H1 (cell line): ENCODE measurements at regions not wholly inside any gene's neighbourhood (a gene's known extent, or its start where the extent isn't known, plus 50 kb on each side); places are given as distances from the start of the nearest gene placed in this dataset.
A peak's percentile ranks its signal among the peaks of the same experiment; 100 is the strongest.

ENCODE experiments used
- CTCF ChIA-PET: fragments of 300-600 bp; sonication (Branson Sonifier 250); formaldehyde crosslinking; loops from one replicate; lab custom pipeline; 2021; ENCODE audit not compliant: partially characterized antibody; lab: Charles Lee
- POLR2A ChIA-PET: fragments of 300-600 bp; sonication (Branson Sonifier 250); formaldehyde crosslinking; loops from one replicate; lab custom pipeline; 2021; ENCODE audit warnings: inconsistent platforms; ENCODE audit not compliant: partially characterized antibody; lab: Charles Lee
- DNase-seq, 2 experiments: peaks; one replicate each; pipeline versions ENCODE4 v3.0.0 to v3.0.0-alpha.2; 2010 to 2022; ENCODE audit warnings: low spot score in 2 of 2, low read depth in 1 of 2, mixed read lengths in 1 of 2
- FAIRE-seq: peaks from 2 replicates; lab custom pipeline; 2011; peaks lifted over from hg19 to GRCh38; lab: Jason Lieb, UNC
- H2AFZ ChIP-seq: 2 replicates; pipeline ENCODE4 v1.8.1; 2012; ENCODE audit warnings: low read length, inconsistent platforms
- H2AK5ac ChIP-seq: 2 replicates; pipeline ENCODE4 v1.6.1; 2013; ENCODE audit warnings: low read depth, low read length
- H2BK120ac ChIP-seq: replicated peaks from 2 replicates; pipeline ENCODE3; 2013; ENCODE audit warnings: low read depth, low read length, inconsistent platforms
- H2BK12ac ChIP-seq: 2 replicates; pipeline ENCODE4 v1.6.1; 2013; ENCODE audit warnings: low read depth, low read length
- H2BK15ac ChIP-seq: 2 replicates; pipeline ENCODE4 v1.6.1; 2013; ENCODE audit warnings: low read length
- H2BK20ac ChIP-seq: 2 replicates; pipeline ENCODE4 v1.6.1; 2013; ENCODE audit warnings: low read length
- H2BK5ac ChIP-seq: 2 replicates; pipeline ENCODE4 v1.6.1; 2013; ENCODE audit warnings: low read depth, low read length
- H3K14ac ChIP-seq: 2 replicates; pipeline ENCODE4 v1.6.1; 2013; ENCODE audit warnings: inconsistent platforms; ENCODE audit not compliant: insufficient read length
- H3K18ac ChIP-seq: 2 replicates; pipeline ENCODE4 v1.6.1; 2013; ENCODE audit warnings: low read length; ENCODE audit errors: extremely low read depth
- H3K23ac ChIP-seq: 2 replicates; pipeline ENCODE4 v1.6.1; 2013; ENCODE audit warnings: inconsistent platforms; ENCODE audit not compliant: insufficient read length
- H3K23me2 ChIP-seq: 2 replicates; pipeline ENCODE4 v1.6.1; 2013; ENCODE audit warnings: low read depth, low read length
- H3K27ac ChIP-seq: 2 replicates; pipeline ENCODE4 v1.6.1; 2011; ENCODE audit warnings: low read depth, low read length, inconsistent platforms
- H3K27me3 ChIP-seq, 4 experiments: replicated peaks in 1 of 4; 1 replicate in 1 of 4; 2 replicates in 3 of 4; pipeline versions ENCODE4 v1.6.1 to v1.8.1; 2011 to 2013; ENCODE audit warnings: low read length in 3 of 4, mild to moderate bottlenecking in 3 of 4, inconsistent platforms in 2 of 4, mixed read lengths in 2 of 4, moderate library complexity in 1 of 4; ENCODE audit not compliant: control insufficient read depth in 3 of 4, insufficient read depth in 3 of 4; ENCODE audit errors: extremely low read depth in 1 of 4
- H3K36me3 ChIP-seq, 4 experiments: 2 replicates each; pipeline versions ENCODE4 v1.6.1 to v1.8.1; 2011 to 2013; ENCODE audit warnings: mild to moderate bottlenecking in 4 of 4, low read length in 3 of 4, moderate library complexity in 2 of 4, control low read depth in 1 of 4, inconsistent platforms in 1 of 4; ENCODE audit not compliant: insufficient read depth in 4 of 4, control insufficient read depth in 2 of 4
- H3K4ac ChIP-seq: replicated peaks from 2 replicates; pipeline ENCODE3; 2013; ENCODE audit warnings: low read length, low read depth, mixed read lengths, inconsistent platforms; ENCODE audit not compliant: insufficient read length
- H3K4me1 ChIP-seq, 4 experiments: replicated peaks in 1 of 4; 1 replicate in 1 of 4; 2 replicates in 3 of 4; pipeline versions ENCODE4 v1.6.1 to v1.8.1; 2011 to 2013; ENCODE audit warnings: low read length in 3 of 4, inconsistent platforms in 2 of 4, mixed read lengths in 1 of 4; ENCODE audit not compliant: insufficient read depth in 4 of 4, control insufficient read depth in 3 of 4
- H3K4me2 ChIP-seq, 2 experiments: 2 replicates each; pipeline versions ENCODE4 v1.6.1 to v1.8.1; 2011 to 2013; ENCODE audit warnings: low read depth in 2 of 2, low read length in 2 of 2, control low read depth in 1 of 2, inconsistent platforms in 1 of 2, mild to moderate bottlenecking in 1 of 2; ENCODE audit not compliant: insufficient read depth in 1 of 2
- H3K4me3 ChIP-seq, 4 experiments: fragments of 200-600, 300-600 bp in 1 of 4; sonication (generic), shearing (Covaris generic), sonication (Bioruptor Twin) in 1 of 4; 2 replicates each; pipeline versions ENCODE4 v1.5.1 to v1.8.1; 2011 to 2016; ENCODE audit warnings: low read length in 4 of 4, low read depth in 3 of 4, control low read depth in 2 of 4, inconsistent platforms in 2 of 4, mild to moderate bottlenecking in 2 of 4, mixed read lengths in 1 of 4, moderate library complexity in 1 of 4; ENCODE audit not compliant: insufficient read depth in 2 of 4; ENCODE audit errors: extremely low read depth in 1 of 4
- H3K56ac ChIP-seq: replicated peaks from 2 replicates; pipeline ENCODE3; 2013; ENCODE audit warnings: low read depth, mild to moderate bottlenecking, mixed read lengths, low read length, inconsistent platforms; ENCODE audit not compliant: insufficient read length
- H3K79me1 ChIP-seq: 2 replicates; pipeline ENCODE4 v1.6.1; 2013; ENCODE audit warnings: low read depth, low read length, control low read depth
- H3K79me2 ChIP-seq, 2 experiments: 2 replicates each; pipeline versions ENCODE4 v1.6.1 to v1.8.1; 2012 to 2013; ENCODE audit warnings: low read length in 2 of 2, mild to moderate bottlenecking in 2 of 2, inconsistent platforms in 1 of 2; ENCODE audit not compliant: insufficient read depth in 2 of 2, control insufficient read depth in 1 of 2
- H3K9ac ChIP-seq, 4 experiments: replicated peaks in 1 of 4; 1 replicate in 1 of 4; 2 replicates in 3 of 4; pipeline versions ENCODE4 v1.6.1 to v1.8.1; 2011 to 2013; ENCODE audit warnings: low read depth in 3 of 4, low read length in 3 of 4, control low read depth in 2 of 4, mild to moderate bottlenecking in 2 of 4, moderate library complexity in 2 of 4, inconsistent platforms in 1 of 4; ENCODE audit errors: extremely low read depth in 1 of 4
- H3K9me3 ChIP-seq, 2 experiments: 2 replicates each; pipeline versions ENCODE4 v1.6.1 to v1.8.1; 2012 to 2013; ENCODE audit warnings: mild to moderate bottlenecking in 2 of 2, moderate library complexity in 2 of 2, control low read depth in 1 of 2, inconsistent platforms in 1 of 2, low read depth in 1 of 2, low read length in 1 of 2, mixed read lengths in 1 of 2; ENCODE audit not compliant: insufficient read depth in 2 of 2
- H4K20me1 ChIP-seq, 2 experiments: replicated peaks in 1 of 2; 2 replicates each; pipeline versions ENCODE3 to v1.8.1; 2011 to 2013; ENCODE audit warnings: inconsistent platforms in 2 of 2, low read length in 2 of 2, mild to moderate bottlenecking in 1 of 2; ENCODE audit not compliant: insufficient read depth in 2 of 2, control insufficient read depth in 1 of 2
- H4K5ac ChIP-seq: 2 replicates; pipeline ENCODE4 v1.6.1; 2013; ENCODE audit warnings: low read length, low read depth, mixed read lengths, inconsistent platforms; ENCODE audit not compliant: insufficient read length
- H4K8ac ChIP-seq: 2 replicates; pipeline ENCODE4 v1.8.0; 2013; ENCODE audit warnings: mild to moderate bottlenecking, moderate library complexity, low read length, inconsistent platforms; ENCODE audit not compliant: insufficient read depth; ENCODE audit errors: extremely low read depth
- H4K91ac ChIP-seq: replicated peaks from 2 replicates; pipeline ENCODE3; 2013; ENCODE audit warnings: low read length, mixed read lengths, inconsistent platforms; ENCODE audit not compliant: insufficient read length
- CHD2 ChIP-seq: IDR thresholded peaks from 2 replicates; pipeline ENCODE4 v1.6.1; 2012; ENCODE audit warnings: low read length, improper control_type of control experiment
- EGR1 ChIP-seq: IDR thresholded peaks from 2 replicates; pipeline ENCODE4 v1.6.1; 2011; ENCODE audit warnings: low read depth, low read length, borderline replicate concordance
- EZH2 ChIP-seq: fragments of 200-600 bp; sonication (generic); IDR thresholded peaks from 2 replicates; pipeline ENCODE4 v1.7.1; 2012; ENCODE audit warnings: low read depth, mild to moderate bottlenecking, moderate library complexity, low read length, inconsistent platforms; ENCODE audit not compliant: severe bottlenecking
- FOSL1 ChIP-seq: IDR thresholded peaks from 2 replicates; pipeline ENCODE4 v1.6.1; 2011; ENCODE audit warnings: mild to moderate bottlenecking, low read depth, low read length, moderate library complexity; ENCODE audit not compliant: insufficient read depth
- HDAC2 ChIP-seq, 2 experiments: fragments of 300-600 bp in 1 of 2; sonication (generic) in 1 of 2; IDR thresholded peaks; 2 replicates each; pipeline ENCODE4 v1.6.1; 2011 to 2012; ENCODE audit warnings: low read depth in 2 of 2, low read length in 2 of 2, mild to moderate bottlenecking in 2 of 2, moderate library complexity in 2 of 2, borderline replicate concordance in 1 of 2, inconsistent platforms in 1 of 2
- KDM4A ChIP-seq: IDR thresholded peaks from one replicate; pipeline ENCODE4 v1.7.1; 2012; ENCODE audit warnings: low read depth, mild to moderate bottlenecking, moderate library complexity, low read length, inconsistent platforms; ENCODE audit not compliant: severe bottlenecking
- MAFK ChIP-seq: IDR thresholded peaks from 2 replicates; pipeline ENCODE4 v1.6.1; 2012; ENCODE audit warnings: low read depth, mild to moderate bottlenecking, improper control_type of control experiment, low read length
- NANOG ChIP-seq: IDR thresholded peaks from 2 replicates; pipeline ENCODE4 v1.6.1; 2011; ENCODE audit warnings: low read length, low read depth, mild to moderate bottlenecking, inconsistent platforms; ENCODE audit not compliant: insufficient read depth, poor library complexity, severe bottlenecking
- RNF2 ChIP-seq: fragments of 200-900, 300-1000 bp; sonication (generic); IDR thresholded peaks from 2 replicates; pipeline ENCODE4 v1.7.1; 2016; ENCODE audit warnings: borderline replicate concordance, low read depth, mild to moderate bottlenecking, antibody characterized with exemption, low read length; ENCODE audit not compliant: poor library complexity, severe bottlenecking; ENCODE audit errors: missing control alignments
- SIN3A ChIP-seq, 2 experiments: IDR thresholded peaks in 1 of 2; conservative IDR thresholded peaks in 1 of 2; 2 replicates each; pipeline ENCODE4 v1.6.1; 2011 to 2012; ENCODE audit warnings: low read length in 2 of 2, improper control_type of control experiment in 1 of 2, low read depth in 1 of 2, mild to moderate bottlenecking in 1 of 2
- SP1 ChIP-seq: IDR thresholded peaks from 2 replicates; pipeline ENCODE4 v1.6.1; 2011; ENCODE audit warnings: low read depth, low read length
- TAF7 ChIP-seq: optimal IDR thresholded peaks from 2 replicates; pipeline ENCODE3; 2011; ENCODE audit warnings: low read depth, mild to moderate bottlenecking, inconsistent platforms, low read length, moderate library complexity, borderline replicate concordance
- ZNF274 ChIP-seq: IDR thresholded peaks from 2 replicates; pipeline ENCODE4 v1.7.0; 2012; ENCODE audit warnings: low read length, borderline replicate concordance; ENCODE audit errors: extremely low read depth
- WGBS, 2 experiments: shearing (Covaris generic) in 1 of 2; methylation state at CpG; one replicate each; pipeline versions ENCODE4 v1.1.6 to v1.1.7; 2013 to 2015; ENCODE audit warnings: low lambda C conversion rate in 2 of 2, mixed read lengths in 2 of 2, inconsistent platforms in 1 of 2, low coverage in 1 of 2, missing lambda C conversion rate in 1 of 2; ENCODE audit not compliant: insufficient replicate concordance in 2 of 2, insufficient coverage in 1 of 2, insufficient read length in 1 of 2; ENCODE audit errors: extremely low coverage in 1 of 2, missing lambda C conversion rate in 1 of 2; 5-methylcytosine and 5-hydroxymethylcytosine counted together

DNA sequence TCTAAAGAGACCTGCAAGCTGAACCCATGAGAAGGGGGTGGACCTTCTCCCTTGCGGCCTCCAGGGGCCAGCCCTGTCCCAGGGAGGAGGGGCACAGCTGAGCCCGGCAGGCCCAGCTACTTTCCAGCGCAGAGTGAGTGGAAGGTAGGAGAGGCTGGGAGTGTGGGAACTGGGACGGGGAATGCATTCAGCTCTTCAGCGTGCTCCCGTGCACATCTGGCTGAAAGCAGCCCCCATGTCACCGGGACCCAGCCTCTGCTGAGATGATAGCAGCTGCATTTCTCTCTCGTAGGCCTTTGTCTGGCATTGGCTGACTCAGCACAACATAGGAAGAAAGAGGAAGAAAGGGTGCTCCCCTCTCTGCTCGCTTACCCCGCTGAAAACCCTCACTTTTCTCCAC is 951.5 kb downstream of the TBC1D22A start:
- CTCF ChIA-PET: interaction anchor here (1.1 to 1.4 kb wide), 3 partner anchors 11 to 50 kb away, joined by 3 to 4 read pairs (median 3); no protein-coding TSS in a partner anchor
- TF ChIP-seq EZH2: no peak
- TF ChIP-seq MAFK: peak; percentile 79; the same call in 1 of the 2 replicates
- no peak for TF ChIP-seq EGR1
- no peak for TF ChIP-seq FOSL1
- no peak for TF ChIP-seq SIN3A (conservative IDR thresholded peaks at IDR 0.05 in 1 of 2, IDR thresholded peaks at IDR 0.05 in 1 of 2; ENCODE audit: low read depth in 1 of 2, low read length in 2 of 2)
- no peak for TF ChIP-seq RNF2
- TF ChIP-seq TAF7: no peak
- TF ChIP-seq HDAC2 (IDR thresholded peaks at IDR 0.05; ENCODE audit: borderline replicate concordance in 1 of 2, low read depth in 2 of 2, low read length in 2 of 2): no peak
- no peak for TF ChIP-seq SP1
- no peak for TF ChIP-seq CHD2
- no peak for TF ChIP-seq NANOG
- TF ChIP-seq KDM4A: no peak
- no peak for TF ChIP-seq ZNF274

More for the DNA sequence above, 951.5 kb downstream of the TBC1D22A start:
- FAIRE-seq (no peak), DNase-seq (peak in 1 of 2 experiments; percentile 43)
- H4K8ac ChIP-seq: no peak overlapping the region
- H3K4me1 ChIP-seq: peaks cover 0 to 16% (median 3%) of the 10 kb centered on the region in 4 experiments; a peak in 3 of 7 replicates
- H3K23ac ChIP-seq: no peak overlapping the region
- H3K9me3 ChIP-seq: no peaks in the 10 kb centered on the region
- no peak overlapping the region for H3K4me3 ChIP-seq
- no peak overlapping the region for H3K14ac ChIP-seq
- no peak overlapping the region for H3K56ac ChIP-seq
- H2BK15ac ChIP-seq: no peak overlapping the region; the same call in 1 of the 2 replicates
- H3K18ac ChIP-seq: peak overlapping the region; percentile 32; the same call in 1 of the 2 replicates
- H3K27ac ChIP-seq: no peak overlapping the region
- H2AK5ac ChIP-seq: no peak overlapping the region
- WGBS, 2 experiments: 90% methylated on average over 9 of the region's 10 CpGs; no CpG with 5 or more reads in 1 of the 2 experiments
- POLR2A ChIA-PET: interaction anchor here (0.8 kb wide), 1 partner anchor 10 kb away, joined by 4 read pairs; no protein-coding TSS in a partner anchor
- H2BK5ac ChIP-seq: no peak overlapping the region
- no peaks in the 10 kb centered on the region for H3K79me1 ChIP-seq
- no peaks in the 10 kb centered on the region for H3K36me3 ChIP-seq
- no peak overlapping the region for H2BK12ac ChIP-seq
- H3K4ac ChIP-seq: no peak overlapping the region
- no peaks in the 10 kb centered on the region for H3K27me3 ChIP-seq
- 0 out of 2 replicates have a peak, but pooled peaks cover 3% of the 10 kb centered on the region for H3K23me2 ChIP-seq
- peak overlapping the region; percentile 79 for H2AFZ ChIP-seq
- no peak overlapping the region for H2BK120ac ChIP-seq
- no peak overlapping the region for H4K5ac ChIP-seq
- no peak overlapping the region for H3K4me2 ChIP-seq
- H4K91ac ChIP-seq: peak overlapping the region; percentile 3
- H3K9ac ChIP-seq: no peak overlapping the region
- no peaks in the 10 kb centered on the region for H4K20me1 ChIP-seq
- H2BK20ac ChIP-seq: peak overlapping the region; percentile 73; the same call in 1 of the 2 replicates
- no peaks in the 10 kb centered on the region for H3K79me2 ChIP-seq
